ENCODE measurements at regions not wholly inside any gene's neighbourhood (a gene's known extent, or its start where the extent isn't known, plus 50 kb on each side); places are given as distances from the start of the nearest gene placed in this dataset.

GRCh38 chr11:70918242-70918641 lies 334.1 kb downstream of the SHANK2 start:
- no peak overlapping the region for H3K4me2 ChIP-seq (ENCODE audit: low read depth, low read length, poor library complexity, severe bottlenecking)
- no peaks in the 10 kb centered on the region for H4K20me1 ChIP-seq (ENCODE audit: insufficient read depth, low read depth, low read length)
- H2AFZ ChIP-seq (ENCODE audit: low read length) = no peak overlapping the region
- H3K36me3 ChIP-seq (ENCODE audit: insufficient read depth, low read length) = no peaks in the 10 kb centered on the region
- no peaks in the 10 kb centered on the region for H3K27me3 ChIP-seq (ENCODE audit: low read length)
- H3K4me1 ChIP-seq (ENCODE audit: low read length) = no peaks in the 10 kb centered on the region
- no peaks in the 10 kb centered on the region for H3K9me2 ChIP-seq (replicated peaks; ENCODE audit: insufficient read depth, low read length)
- peaks cover 12% of the 10 kb centered on the region for H3K9me3 ChIP-seq (ENCODE audit: low read length)
- DNase-seq = no peak
- H3K27ac ChIP-seq (ENCODE audit: low read length) = no peak overlapping the region
- H3K4me3 ChIP-seq (ENCODE audit: low read length) = no peak overlapping the region
- no peak overlapping the region for H3K9ac ChIP-seq (ENCODE audit: low read length)
- no peaks in the 10 kb centered on the region for H3K79me2 ChIP-seq (ENCODE audit: low read length)

GRCh38 chr11:70921804-70922203 lies 330.6 kb downstream of the SHANK2 start:
- no peaks in the 10 kb centered on the region for H3K79me2 ChIP-seq (ENCODE audit: low read length)
- no peak overlapping the region for H3K4me2 ChIP-seq (ENCODE audit: low read depth, low read length, poor library complexity, severe bottlenecking)
- H3K4me3 ChIP-seq (ENCODE audit: low read length) = no peak overlapping the region
- no peaks in the 10 kb centered on the region for H3K4me1 ChIP-seq (ENCODE audit: low read length)
- no peaks in the 10 kb centered on the region for H3K27me3 ChIP-seq (ENCODE audit: low read length)
- peaks cover 12% of the 10 kb centered on the region for H3K9me3 ChIP-seq (ENCODE audit: low read length)
- DNase-seq = no peak
- no peak overlapping the region for H2AFZ ChIP-seq (ENCODE audit: low read length)
- H3K9me2 ChIP-seq (replicated peaks; ENCODE audit: insufficient read depth, low read length) = no peaks in the 10 kb centered on the region
- no peak overlapping the region for H3K27ac ChIP-seq (ENCODE audit: low read length)
- no peak overlapping the region for H3K9ac ChIP-seq (ENCODE audit: low read length)
- H4K20me1 ChIP-seq (ENCODE audit: insufficient read depth, low read depth, low read length) = no peaks in the 10 kb centered on the region
- H3K36me3 ChIP-seq (ENCODE audit: insufficient read depth, low read length) = no peaks in the 10 kb centered on the region

GRCh38 chr11:70924108-70924507 lies 328.3 kb downstream of the SHANK2 start:
- no peak overlapping the region for H3K9ac ChIP-seq (ENCODE audit: low read length)
- H3K27ac ChIP-seq (ENCODE audit: low read length) = no peak overlapping the region
- peaks cover 12% of the 10 kb centered on the region for H3K9me3 ChIP-seq (ENCODE audit: low read length)
- no peaks in the 10 kb centered on the region for H4K20me1 ChIP-seq (ENCODE audit: insufficient read depth, low read depth, low read length)
- H3K4me3 ChIP-seq (ENCODE audit: low read length) = no peak overlapping the region
- no peaks in the 10 kb centered on the region for H3K9me2 ChIP-seq (replicated peaks; ENCODE audit: insufficient read depth, low read length)
- H3K4me1 ChIP-seq (ENCODE audit: low read length) = no peaks in the 10 kb centered on the region
- H2AFZ ChIP-seq (ENCODE audit: low read length) = no peak overlapping the region
- no peaks in the 10 kb centered on the region for H3K79me2 ChIP-seq (ENCODE audit: low read length)
- DNase-seq = no peak
- no peaks in the 10 kb centered on the region for H3K36me3 ChIP-seq (ENCODE audit: insufficient read depth, low read length)
- H3K4me2 ChIP-seq (ENCODE audit: low read depth, low read length, poor library complexity, severe bottlenecking) = no peak overlapping the region
- no peaks in the 10 kb centered on the region for H3K27me3 ChIP-seq (ENCODE audit: low read length)

- H3K9me2 ChIP-seq (replicated peaks; ENCODE audit: insufficient read depth, low read length) = no peaks in the 10 kb centered on the region
- no peaks in the 10 kb centered on the region for H3K36me3 ChIP-seq (ENCODE audit: insufficient read depth, low read length)
- H3K27ac ChIP-seq (ENCODE audit: low read length) = no peak overlapping the region
- no peak overlapping the region for H3K4me3 ChIP-seq (ENCODE audit: low read length)
- H4K20me1 ChIP-seq (ENCODE audit: insufficient read depth, low read depth, low read length) = no peaks in the 10 kb centered on the region
- H2AFZ ChIP-seq (ENCODE audit: low read length) = no peak overlapping the region
- H3K4me2 ChIP-seq (ENCODE audit: low read depth, low read length, poor library complexity, severe bottlenecking) = no peak overlapping the region
- H3K4me1 ChIP-seq (ENCODE audit: low read length) = no peaks in the 10 kb centered on the region
- no peaks in the 10 kb centered on the region for H3K27me3 ChIP-seq (ENCODE audit: low read length)
- no peaks in the 10 kb centered on the region for H3K79me2 ChIP-seq (ENCODE audit: low read length)
- no peak overlapping the region for H3K9ac ChIP-seq (ENCODE audit: low read length)
- DNase-seq = no peak
- H3K9me3 ChIP-seq (ENCODE audit: low read length) = peaks cover 12% of the 10 kb centered on the region
Observed at GRCh38 chr11:70925238-70925637, 327.1 kb downstream of the SHANK2 start.

- H3K9me2 ChIP-seq (replicated peaks; ENCODE audit: insufficient read depth, low read length) = no peaks in the 10 kb centered on the region
- H2AFZ ChIP-seq (ENCODE audit: low read length) = no peak overlapping the region
- H4K20me1 ChIP-seq (ENCODE audit: insufficient read depth, low read depth, low read length) = no peaks in the 10 kb centered on the region
- no peak overlapping the region for H3K4me3 ChIP-seq (ENCODE audit: low read length)
- H3K36me3 ChIP-seq (ENCODE audit: insufficient read depth, low read length) = no peaks in the 10 kb centered on the region
- no peaks in the 10 kb centered on the region for H3K4me1 ChIP-seq (ENCODE audit: low read length)
- no peaks in the 10 kb centered on the region; the same call in 1 of the 2 replicates for H3K27me3 ChIP-seq (ENCODE audit: low read length)
- no peak overlapping the region for H3K27ac ChIP-seq (ENCODE audit: low read length)
- DNase-seq = no peak
- H3K4me2 ChIP-seq (ENCODE audit: low read depth, low read length, poor library complexity, severe bottlenecking) = no peak overlapping the region
- no peak overlapping the region for H3K9ac ChIP-seq (ENCODE audit: low read length)
- H3K79me2 ChIP-seq (ENCODE audit: low read length) = no peaks in the 10 kb centered on the region
- peaks cover 8% of the 10 kb centered on the region for H3K9me3 ChIP-seq (ENCODE audit: low read length)
Observed at GRCh38 chr11:70926543-70927201, 325.7 kb downstream of the SHANK2 start.

- DNase-seq = no peak
- H3K36me3 ChIP-seq (ENCODE audit: insufficient read depth, low read length) = no peaks in the 10 kb centered on the region
- no peak overlapping the region for H2AFZ ChIP-seq (ENCODE audit: low read length)
- H3K4me1 ChIP-seq (ENCODE audit: low read length) = no peaks in the 10 kb centered on the region
- H4K20me1 ChIP-seq (ENCODE audit: insufficient read depth, low read depth, low read length) = no peaks in the 10 kb centered on the region
- no peaks in the 10 kb centered on the region for H3K9me3 ChIP-seq (ENCODE audit: low read length)
- no peak overlapping the region for H3K4me2 ChIP-seq (ENCODE audit: low read depth, low read length, poor library complexity, severe bottlenecking)
- no peaks in the 10 kb centered on the region for H3K9me2 ChIP-seq (replicated peaks; ENCODE audit: insufficient read depth, low read length)
- H3K79me2 ChIP-seq (ENCODE audit: low read length) = no peaks in the 10 kb centered on the region
- no peak overlapping the region for H3K4me3 ChIP-seq (ENCODE audit: low read length)
- H3K9ac ChIP-seq (ENCODE audit: low read length) = no peak overlapping the region
- H3K27ac ChIP-seq (ENCODE audit: low read length) = no peak overlapping the region
- H3K27me3 ChIP-seq (ENCODE audit: low read length) = peaks cover 4% of the 10 kb centered on the region; the same call in 1 of the 2 replicates
Observed at GRCh38 chr11:70928854-70929598, 323.4 kb downstream of the SHANK2 start.

GRCh38 chr11:70930215-70930614 lies 322.2 kb downstream of the SHANK2 start:
- Histone ChIP-seq H3K9ac (ENCODE audit: low read length) (no peak overlapping the region), H3K4me1 (ENCODE audit: low read length) (no peaks in the 10 kb centered on the region), H3K36me3 (ENCODE audit: insufficient read depth, low read length) (no peaks in the 10 kb centered on the region)

GRCh38 chr11:70931430-70931829 lies 320.9 kb downstream of the SHANK2 start:
- Histone ChIP-seq H3K4me3 (ENCODE audit: low read length) (no peak overlapping the region), H3K4me1 (ENCODE audit: low read length) (no peaks in the 10 kb centered on the region), H3K36me3 (ENCODE audit: insufficient read depth, low read length) (no peaks in the 10 kb centered on the region), H3K9me3 (ENCODE audit: low read length) (no peaks in the 10 kb centered on the region), H3K9ac (ENCODE audit: low read length) (no peak overlapping the region), H3K27me3 (ENCODE audit: low read length) (peaks cover 4% of the 10 kb centered on the region; the same call in 1 of the 2 replicates), H3K9me2 (replicated peaks; ENCODE audit: insufficient read depth, low read length) (no peaks in the 10 kb centered on the region), H3K27ac (ENCODE audit: low read length) (no peak overlapping the region), H3K79me2 (ENCODE audit: low read length) (no peaks in the 10 kb centered on the region), H4K20me1 (ENCODE audit: insufficient read depth, low read depth, low read length) (no peaks in the 10 kb centered on the region), H3K4me2 (ENCODE audit: low read depth, low read length, poor library complexity, severe bottlenecking) (no peak overlapping the region), H2AFZ (ENCODE audit: low read length) (no peak overlapping the region)
- no peak for DNase-seq

More at GRCh38 chr11:70930215-70930614, 322.2 kb downstream of the SHANK2 start:
- H2AFZ ChIP-seq (ENCODE audit: low read length) = no peak overlapping the region
- H3K9me3 ChIP-seq (ENCODE audit: low read length) = no peaks in the 10 kb centered on the region
- H3K27me3 ChIP-seq (ENCODE audit: low read length) = peaks cover 4% of the 10 kb centered on the region; the same call in 1 of the 2 replicates
- no peaks in the 10 kb centered on the region for H3K9me2 ChIP-seq (replicated peaks; ENCODE audit: insufficient read depth, low read length)
- no peak overlapping the region for H3K4me3 ChIP-seq (ENCODE audit: low read length)
- DNase-seq = no peak
- H3K27ac ChIP-seq (ENCODE audit: low read length) = no peak overlapping the region
- no peaks in the 10 kb centered on the region for H3K79me2 ChIP-seq (ENCODE audit: low read length)
- no peak overlapping the region for H3K4me2 ChIP-seq (ENCODE audit: low read depth, low read length, poor library complexity, severe bottlenecking)
- H4K20me1 ChIP-seq (ENCODE audit: insufficient read depth, low read depth, low read length) = no peaks in the 10 kb centered on the region

Measured in Karpas-422 (cell line).